UCSD-AML1 (cell line): ENCODE measurements at regions not wholly inside any gene's neighbourhood (a gene's known extent, or its start where the extent isn't known, plus 50 kb on each side); places are given as distances from the start of the nearest gene placed in this dataset.

Experiments used
- DNase-seq: peaks from one replicate; lab custom pipeline; 2025; ENCODE audit not compliant: unreplicated experiment; lab: John Stamatoyannopoulos, UW

DNA sequence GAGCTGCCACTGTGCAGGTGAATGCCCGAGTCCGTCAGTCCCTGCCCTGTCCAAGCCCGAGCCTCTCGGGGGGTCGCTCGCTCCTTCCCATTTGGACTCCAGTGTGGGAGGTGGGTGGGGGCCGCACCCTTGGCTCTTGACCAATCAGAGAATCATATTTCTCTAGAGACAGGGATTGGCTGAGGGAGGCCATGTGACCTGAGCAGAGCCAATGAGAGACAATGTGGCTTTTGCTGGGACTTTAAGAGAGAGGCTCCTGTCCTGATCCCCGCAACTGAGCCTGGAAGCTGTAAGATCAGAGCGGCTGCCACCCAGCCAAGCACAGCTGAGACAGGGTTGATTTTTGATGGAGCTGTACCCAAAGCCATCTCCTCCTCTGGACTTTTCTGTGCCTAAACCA lies 199.3 kb downstream of the TFAP2C start:
- no peak for DNase-seq

DNA sequence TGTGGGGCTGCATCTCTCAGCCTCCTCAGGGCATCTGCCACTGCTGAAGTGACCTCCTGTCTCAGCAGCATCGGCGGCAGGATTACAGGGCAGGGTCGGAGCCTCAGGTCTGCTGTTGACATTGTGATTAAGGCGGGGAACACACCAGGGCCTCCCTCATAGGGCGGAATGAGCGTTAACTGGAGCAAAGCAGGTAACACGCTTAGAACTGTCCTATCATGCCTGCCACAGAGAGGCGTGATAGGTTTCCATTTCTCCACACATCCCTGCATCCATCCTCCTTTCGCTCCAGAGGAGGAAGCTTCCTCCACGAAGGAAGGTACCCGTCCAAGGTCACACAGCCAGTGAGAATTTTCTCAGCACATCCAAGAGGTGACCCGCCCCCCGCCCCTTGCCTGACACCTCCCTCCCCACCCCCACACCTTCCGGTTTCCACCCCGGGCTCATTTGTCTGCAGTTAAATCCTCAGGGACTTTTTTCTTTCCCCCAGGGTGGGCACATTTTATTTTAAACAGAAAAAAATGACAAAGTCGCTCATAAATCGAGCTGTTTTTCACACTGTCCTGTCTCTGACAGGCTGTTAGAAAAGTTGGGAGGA lies 200.8 kb downstream of the TFAP2C start:
- no peak for DNase-seq

GRCh38 chr20:56831795-56832194 lies 202.7 kb downstream of the TFAP2C start:
- no peak for DNase-seq

GRCh38 chr20:56833427-56833826 lies 204.3 kb downstream of the TFAP2C start:
- DNase-seq = no peak

DNA sequence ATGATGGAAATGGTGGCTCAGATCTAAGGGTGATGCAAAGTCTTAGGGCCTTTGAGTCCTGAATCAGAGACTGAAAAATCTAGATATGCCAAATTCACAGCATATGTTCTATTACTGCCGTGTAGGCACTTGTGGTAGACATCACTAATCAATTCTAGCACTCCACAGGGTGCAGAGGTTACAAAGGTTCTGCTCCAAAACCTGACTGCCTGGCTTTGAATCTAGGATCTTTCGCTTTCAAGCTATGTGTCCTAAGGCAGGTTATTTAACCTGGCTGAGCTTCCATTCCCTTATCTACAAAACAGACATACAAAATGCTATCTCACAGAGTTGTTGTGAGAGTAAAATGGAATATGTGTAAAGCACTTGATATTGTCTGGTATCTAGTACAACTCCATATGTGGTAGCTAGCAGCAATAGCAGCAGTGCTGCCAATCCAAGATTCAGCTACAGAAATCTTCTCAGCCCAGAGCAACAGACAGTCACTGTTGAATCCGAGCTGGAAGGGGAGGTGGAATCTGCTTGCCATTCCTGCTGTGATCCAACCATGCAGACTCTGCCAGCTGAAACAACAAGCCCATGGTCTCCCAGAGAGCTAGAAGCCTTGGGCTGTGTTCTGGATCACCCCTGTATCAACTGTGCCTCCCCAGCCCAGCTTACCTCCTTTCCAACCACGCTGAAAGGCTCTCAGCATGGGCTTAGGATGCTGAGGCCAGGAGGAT lies 206.9 kb downstream of the TFAP2C start:
- no peak for DNase-seq

DNA sequence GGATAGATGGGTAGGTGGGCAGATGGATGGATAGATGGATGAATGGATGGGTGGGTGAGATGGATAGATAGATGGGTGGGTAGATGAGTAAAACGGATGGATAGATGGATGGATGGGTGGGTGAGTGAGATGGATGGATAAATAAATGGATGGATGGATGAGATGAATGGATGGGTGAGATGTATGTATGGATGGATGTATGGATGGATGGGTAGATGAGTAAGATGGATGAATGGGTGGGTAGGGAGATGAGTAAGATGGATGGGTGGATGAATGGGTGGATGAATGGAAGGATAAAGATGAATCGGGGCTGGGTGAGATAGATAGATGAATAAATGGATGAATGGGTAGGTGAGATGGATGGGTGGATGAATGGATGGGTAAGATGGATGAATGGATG lies 210.1 kb downstream of the TFAP2C start:
- DNase-seq = no peak

- DNase-seq = no peak
These were observed 210.7 kb downstream of the TFAP2C start for GRCh38 chr20:56839786-56840185.

DNA sequence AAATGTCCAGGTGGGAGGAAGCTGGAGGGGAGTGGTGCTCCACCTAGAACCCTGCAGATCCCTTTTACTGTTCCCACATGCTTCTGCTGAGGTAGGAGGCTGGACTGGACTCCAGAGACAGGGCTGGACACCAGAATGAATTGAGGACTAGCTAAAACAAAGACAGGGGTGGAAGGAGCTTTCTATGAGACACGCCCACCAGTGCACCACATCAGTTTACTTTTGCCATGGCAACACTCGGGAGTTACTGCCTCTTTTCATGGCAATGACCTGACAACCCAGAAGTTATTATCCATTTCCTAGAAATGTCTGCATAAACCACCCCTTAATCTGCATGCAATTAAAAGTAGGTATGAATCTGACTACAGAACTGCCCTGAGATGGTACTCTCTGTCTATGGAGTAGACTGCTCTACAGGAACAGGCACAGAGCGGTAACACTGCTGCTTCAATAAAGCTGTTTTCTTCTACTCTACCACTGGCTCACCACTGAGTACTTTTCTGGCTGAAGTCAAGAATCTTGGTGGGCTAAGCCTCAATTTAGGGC lies 211.7 kb downstream of the TFAP2C start:
- DNase-seq = no peak

- DNase-seq = no peak
These were observed 212.3 kb downstream of the TFAP2C start for GRCh38 chr20:56841346-56841908.

DNA sequence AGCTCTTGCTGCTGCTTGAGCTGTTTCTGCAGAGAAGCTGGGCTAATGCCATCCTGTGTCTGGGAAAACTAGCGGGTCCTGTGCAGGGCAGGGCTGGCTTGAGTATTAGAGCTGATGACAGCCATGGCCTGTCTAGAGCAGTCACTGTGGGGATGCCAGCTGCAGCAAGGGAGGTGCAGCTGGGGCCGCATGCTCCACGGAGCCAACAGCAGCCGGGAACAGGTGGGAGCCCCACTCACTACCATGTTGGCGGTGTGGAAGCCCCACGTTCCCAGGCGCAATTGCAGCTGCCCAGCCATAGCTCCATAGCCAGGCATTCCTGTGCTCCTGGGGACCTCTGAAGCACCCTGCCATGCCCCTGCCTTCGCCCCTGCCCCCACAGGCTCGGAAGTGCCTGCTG lies 212.9 kb downstream of the TFAP2C start:
- no peak for DNase-seq

- DNase-seq = no peak
These were observed 214.3 kb downstream of the TFAP2C start for GRCh38 chr20:56843386-56843785.

DNA sequence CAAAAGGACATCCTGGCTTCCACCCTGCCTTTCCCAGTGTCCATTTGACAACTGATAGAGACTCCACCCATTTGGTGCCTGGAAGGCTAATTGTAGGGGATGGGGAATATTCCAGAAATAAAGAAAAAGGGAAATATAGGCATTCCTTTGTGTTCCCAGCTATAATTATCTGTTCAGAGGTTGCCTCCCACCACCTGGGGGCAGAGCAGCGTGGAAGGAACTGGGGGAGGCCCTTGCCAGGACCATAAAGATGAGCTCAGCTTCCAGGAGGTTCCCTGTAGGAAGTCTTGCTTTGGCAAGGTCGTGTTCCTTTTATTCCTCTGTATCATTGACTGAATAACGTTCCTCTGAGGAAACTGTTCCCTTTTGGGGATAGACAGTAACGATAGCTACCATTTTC lies 214.7 kb downstream of the TFAP2C start:
- DNase-seq = no peak

- DNase-seq = no peak
These were observed 216.5 kb downstream of the TFAP2C start for GRCh38 chr20:56845546-56846086.

DNA sequence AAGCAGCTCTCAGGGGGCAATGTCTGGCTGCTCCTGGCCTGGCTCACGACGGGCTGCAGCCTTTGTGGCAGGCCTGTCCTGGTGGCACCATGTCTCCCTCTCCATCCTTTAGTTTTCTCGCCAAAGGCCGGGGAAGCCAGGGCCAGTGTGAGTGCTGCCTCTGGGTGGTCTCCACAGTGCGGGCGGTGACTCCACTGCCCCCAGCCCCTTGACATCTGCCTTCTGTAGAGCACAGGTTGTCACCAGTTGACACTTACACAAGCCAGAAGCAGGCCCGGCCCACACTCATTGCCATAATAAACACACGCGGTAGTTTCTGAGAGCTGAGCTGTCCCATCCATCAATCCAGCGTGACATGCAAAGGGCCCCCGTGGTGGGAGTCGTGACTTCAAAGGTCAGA lies 219.5 kb downstream of the TFAP2C start:
- DNase-seq = no peak

- no peak for DNase-seq
These were observed 222.4 kb downstream of the TFAP2C start for GRCh38 chr20:56851552-56851951.

- DNase-seq = no peak
These were observed 226.6 kb downstream of the TFAP2C start for GRCh38 chr20:56855708-56856107.

- DNase-seq = no peak
These were observed 228.8 kb downstream of the TFAP2C start for GRCh38 chr20:56857950-56858349.

DNA sequence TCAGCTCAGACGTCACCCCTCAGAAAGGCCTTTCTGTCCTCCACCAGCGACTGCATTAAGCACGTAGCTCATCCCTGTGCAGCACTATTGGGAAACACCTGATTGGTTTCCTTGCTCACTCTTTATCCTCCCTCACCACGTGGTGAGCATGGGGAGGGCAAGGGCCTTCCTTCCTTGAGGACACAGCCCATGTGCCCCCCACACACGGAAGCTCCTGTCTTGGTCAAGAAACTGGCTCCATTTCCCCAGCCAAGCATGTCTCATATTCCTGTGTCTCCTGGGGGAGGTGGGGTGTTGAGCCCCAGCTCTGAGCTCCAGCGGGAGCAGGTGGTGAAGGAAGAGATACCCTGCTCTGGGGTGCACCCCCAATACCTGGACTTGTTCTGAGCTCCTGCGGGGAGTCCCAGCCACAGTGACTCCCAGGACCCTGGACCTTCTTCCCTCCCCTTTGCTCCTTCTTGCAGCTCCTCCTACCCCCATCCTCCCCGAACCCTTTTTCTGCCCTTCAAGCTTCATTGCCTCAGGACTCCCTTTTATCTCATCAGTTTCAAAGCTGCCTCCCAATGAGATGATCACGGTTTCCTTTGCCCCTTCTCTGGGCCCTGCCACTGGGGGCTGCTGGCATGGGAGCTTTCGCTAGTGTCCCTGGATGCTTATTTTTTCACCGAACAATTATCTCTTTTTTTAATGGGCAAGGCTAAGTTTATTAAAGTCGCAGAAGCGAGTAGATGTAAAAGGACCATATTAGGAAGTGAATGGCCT lies 230.1 kb downstream of the TFAP2C start:
- no peak for DNase-seq

- no peak for DNase-seq
These were observed 230.7 kb downstream of the TFAP2C start for GRCh38 chr20:56859801-56860261.

DNA sequence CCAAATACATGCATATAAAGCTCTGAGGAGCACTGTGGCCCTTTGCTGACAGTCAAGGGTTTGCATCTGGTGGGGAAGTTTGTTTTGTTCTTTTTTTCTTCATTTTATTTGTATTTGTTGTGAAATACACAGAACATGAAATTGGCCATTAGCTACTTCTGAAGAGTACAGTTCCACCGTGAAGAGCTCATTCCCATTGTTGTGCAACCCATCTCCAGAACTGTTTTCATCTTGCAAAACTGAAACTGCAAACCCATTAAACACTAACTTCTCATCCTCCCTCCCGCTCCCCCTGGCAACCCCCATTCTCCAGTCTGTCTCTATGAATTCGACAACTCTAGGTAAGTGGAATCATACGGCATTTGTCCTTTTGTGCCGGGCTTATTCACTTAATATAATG lies 231.3 kb downstream of the TFAP2C start:
- no peak for DNase-seq

- DNase-seq = no peak
These were observed 232.5 kb downstream of the TFAP2C start for GRCh38 chr20:56861590-56861989.
